ENCODE measurements at regions not wholly inside any gene's neighbourhood (a gene's known extent, or its start where the extent isn't known, plus 50 kb on each side); places are given as distances from the start of the nearest gene placed in this dataset.
"Not testable (repeated sequence)": the region's sequence is repeated elsewhere in the genome, so short reads cannot be mapped to it uniquely, and the experiment has no call there.

DNA sequence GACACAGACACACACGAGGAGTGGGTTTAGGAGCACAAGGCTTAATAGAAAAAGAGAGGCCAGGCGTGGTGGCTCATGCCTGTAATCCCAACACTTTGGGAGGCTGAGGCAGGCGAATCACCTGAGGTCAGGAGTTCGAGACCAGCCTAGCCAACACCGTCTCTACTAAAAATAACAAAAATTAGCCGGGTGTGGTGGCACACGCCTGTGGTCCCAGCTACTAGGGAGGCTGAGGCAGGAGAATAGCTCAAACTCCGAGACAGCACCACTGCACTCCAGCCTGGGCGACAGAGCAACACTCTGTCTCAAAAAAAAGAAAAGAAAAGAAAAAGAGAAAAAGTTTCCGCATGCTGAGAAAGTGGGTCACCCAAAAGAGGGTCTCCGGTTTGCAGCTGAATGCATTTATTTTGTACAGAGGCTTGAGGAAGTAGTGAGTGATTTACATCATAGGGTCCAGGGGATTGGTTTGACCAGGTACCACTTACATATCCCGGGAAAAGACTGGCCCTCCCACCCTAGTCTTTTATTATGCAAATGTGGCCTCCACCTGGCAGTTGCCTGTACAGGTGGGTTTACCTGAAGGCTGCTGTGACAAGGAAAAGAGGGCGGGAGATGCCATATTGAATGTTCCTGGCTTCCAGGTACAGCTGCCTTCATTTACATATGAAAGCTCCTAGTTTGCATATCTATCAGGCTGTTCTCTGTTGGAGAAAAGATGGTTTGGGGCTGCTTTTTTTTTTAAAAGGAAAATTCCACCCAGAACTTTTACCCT, 366.2 kb upstream of the GRAMD2B start:
- in situ Hi-C loops (cut with HindIII; ENCODE audit: low pct_unique_long_range_greater_than_20kb, low sequenced_read_pairs): no loop called here
- no peak for TF ChIP-seq JUND (IDR thresholded peaks at IDR 0.05; ENCODE audit: low read depth)
- DNase-seq (ENCODE audit: low read depth in 1 of 2, low spot score in 1 of 2): no peak

- DNase-seq (ENCODE audit: low read depth in 1 of 2, low spot score in 1 of 2); in situ Hi-C loops (cut with HindIII; ENCODE audit: low pct_unique_long_range_greater_than_20kb, low sequenced_read_pairs): not testable (repeated sequence)
Measured at GRCh38 chr5:126058392-126058791, 364.8 kb upstream of the GRAMD2B start.

DNA sequence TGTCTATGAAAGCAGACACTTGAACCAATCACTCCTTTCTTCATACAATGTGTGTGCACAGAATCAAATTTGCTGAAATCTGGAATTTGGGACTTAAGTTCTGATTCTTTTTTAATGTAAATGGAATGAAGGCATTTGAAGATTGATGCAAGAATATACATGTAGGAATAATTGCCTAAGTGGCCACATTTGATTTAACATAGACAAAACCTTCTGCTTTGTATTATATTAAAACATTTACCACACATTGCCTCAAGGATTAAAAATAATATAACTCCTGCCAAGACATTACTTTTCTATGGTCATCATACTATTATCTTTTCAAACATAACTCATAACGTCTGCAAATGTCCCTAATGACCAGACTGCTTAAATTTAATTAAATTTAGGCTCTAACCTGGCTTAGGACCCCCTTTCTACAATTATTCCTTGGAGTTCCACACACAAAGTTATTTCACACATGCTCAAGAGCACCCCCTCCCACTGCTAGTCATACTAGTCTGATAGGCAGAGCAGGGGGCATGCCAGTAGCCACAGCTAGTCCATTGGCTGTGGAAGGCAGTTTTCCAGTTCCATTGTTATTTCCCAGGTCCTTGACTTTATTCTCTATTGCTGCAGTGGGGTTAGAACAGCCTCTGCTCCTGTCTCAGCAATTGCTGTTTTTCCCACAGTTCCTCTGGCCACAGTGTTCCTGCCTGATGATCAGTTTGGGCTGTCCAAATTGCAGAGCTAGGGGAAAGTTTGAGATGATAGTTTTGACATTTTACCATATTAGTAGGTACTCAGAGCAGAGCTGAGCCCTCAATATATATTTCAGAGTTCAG, 360.6 kb upstream of the GRAMD2B start:
- no peak for DNase-seq (ENCODE audit: low read depth in 1 of 2, low spot score in 1 of 2)
- in situ Hi-C loops (cut with HindIII; ENCODE audit: low pct_unique_long_range_greater_than_20kb, low sequenced_read_pairs): no loop called here
- no peak for TF ChIP-seq JUND (IDR thresholded peaks at IDR 0.05; ENCODE audit: low read depth)

DNA sequence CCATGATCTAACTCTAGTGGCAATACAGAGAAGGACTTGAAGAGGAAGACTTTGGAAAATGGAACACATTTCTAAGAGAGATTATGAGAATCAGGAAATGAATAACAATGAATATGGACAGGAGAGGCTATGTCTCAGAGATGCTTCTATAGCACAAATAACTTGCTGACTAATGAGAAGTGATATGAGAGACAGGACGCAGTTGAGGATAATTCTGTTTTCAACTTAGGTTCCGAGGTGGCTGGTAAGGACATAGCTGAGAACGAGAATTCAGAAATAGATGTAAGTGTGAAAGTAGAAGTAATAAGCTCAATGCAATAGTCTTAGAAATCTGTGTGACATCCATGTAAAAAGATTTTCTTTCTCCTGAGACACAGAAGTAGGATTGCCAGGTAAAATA, 358.1 kb upstream of the GRAMD2B start:
- no peak for TF ChIP-seq JUND (IDR thresholded peaks at IDR 0.05; ENCODE audit: low read depth)
- no peak for DNase-seq (ENCODE audit: low read depth in 1 of 2, low spot score in 1 of 2)
- in situ Hi-C loops (cut with HindIII; ENCODE audit: low pct_unique_long_range_greater_than_20kb, low sequenced_read_pairs): no loop called here

- no peak for TF ChIP-seq JUND (IDR thresholded peaks at IDR 0.05; ENCODE audit: low read depth)
- in situ Hi-C loops (cut with HindIII; ENCODE audit: low pct_unique_long_range_greater_than_20kb, low sequenced_read_pairs): no loop called here
- no peak for DNase-seq (ENCODE audit: low read depth in 1 of 2, low spot score in 1 of 2)
Measured at GRCh38 chr5:126066836-126067235, 356.4 kb upstream of the GRAMD2B start.

GRCh38 chr5:126067404-126067803, 355.8 kb upstream of the GRAMD2B start:
- TF ChIP-seq JUND (IDR thresholded peaks at IDR 0.05; ENCODE audit: low read depth): no peak
- DNase-seq (ENCODE audit: low read depth in 1 of 2, low spot score in 1 of 2): no peak
- in situ Hi-C loops (cut with HindIII; ENCODE audit: low pct_unique_long_range_greater_than_20kb, low sequenced_read_pairs): no loop called here

- in situ Hi-C loops (cut with HindIII; ENCODE audit: low pct_unique_long_range_greater_than_20kb, low sequenced_read_pairs): no loop called here
- no peak for DNase-seq (ENCODE audit: low read depth in 1 of 2, low spot score in 1 of 2)
- no peak for TF ChIP-seq JUND (IDR thresholded peaks at IDR 0.05; ENCODE audit: low read depth)
Measured at GRCh38 chr5:126069329-126069728, 353.9 kb upstream of the GRAMD2B start.

DNA sequence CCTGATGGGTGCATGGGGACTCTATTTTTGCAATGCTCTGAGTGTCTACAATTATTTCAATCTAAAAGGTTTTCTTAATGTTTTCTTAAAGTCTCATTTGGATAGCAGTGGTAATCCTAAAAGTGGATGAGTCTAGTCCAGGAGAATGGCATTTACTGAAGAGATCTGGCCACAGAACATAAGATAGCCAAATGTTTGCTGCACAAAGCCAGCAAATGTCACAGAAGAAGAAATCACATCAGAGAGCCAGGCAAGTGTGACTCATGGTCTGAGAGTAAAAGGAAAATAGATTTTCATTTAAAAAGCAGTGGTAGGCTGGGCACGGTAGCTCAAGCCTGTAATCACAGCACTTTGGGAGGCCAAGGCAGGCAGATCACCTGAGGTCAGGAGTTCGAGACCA, 352.7 kb upstream of the GRAMD2B start:
- in situ Hi-C loops (cut with HindIII; ENCODE audit: low pct_unique_long_range_greater_than_20kb, low sequenced_read_pairs): no loop called here
- no peak for TF ChIP-seq JUND (IDR thresholded peaks at IDR 0.05; ENCODE audit: low read depth)
- no peak for DNase-seq (ENCODE audit: low read depth in 1 of 2, low spot score in 1 of 2)

- TF ChIP-seq JUND (IDR thresholded peaks at IDR 0.05; ENCODE audit: low read depth): no peak
- in situ Hi-C loops (cut with HindIII; ENCODE audit: low pct_unique_long_range_greater_than_20kb, low sequenced_read_pairs): no loop called here
- DNase-seq (ENCODE audit: low read depth in 1 of 2, low spot score in 1 of 2): no peak
Measured at GRCh38 chr5:126074538-126074937, 348.7 kb upstream of the GRAMD2B start.

GRCh38 chr5:126079266-126079665, 343.9 kb upstream of the GRAMD2B start:
- in situ Hi-C loops (cut with HindIII; ENCODE audit: low pct_unique_long_range_greater_than_20kb, low sequenced_read_pairs): no loop called here
- no peak for TF ChIP-seq JUND (IDR thresholded peaks at IDR 0.05; ENCODE audit: low read depth)
- DNase-seq (ENCODE audit: low read depth in 1 of 2, low spot score in 1 of 2): no peak

DNA sequence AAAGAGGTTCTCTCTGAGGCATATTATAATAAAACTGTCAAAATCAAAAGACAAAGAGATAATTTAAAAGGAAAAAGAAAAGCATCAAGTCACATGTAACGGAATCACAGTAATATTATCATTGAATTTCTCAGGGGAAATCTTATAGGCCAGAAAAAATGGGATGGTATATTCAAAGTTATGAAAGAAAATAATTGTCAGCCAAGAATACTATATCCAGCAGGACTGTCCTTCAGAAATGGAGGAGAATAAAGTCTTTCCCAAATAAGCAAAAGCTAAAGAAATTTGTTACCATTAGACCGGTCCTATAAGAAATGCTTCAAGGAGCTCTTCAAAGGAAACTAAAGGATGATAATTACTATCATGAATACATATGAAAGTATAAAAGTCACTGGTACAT, 342.0 kb upstream of the GRAMD2B start:
- DNase-seq (ENCODE audit: low read depth in 1 of 2, low spot score in 1 of 2): no peak
- in situ Hi-C loops (cut with HindIII; ENCODE audit: low pct_unique_long_range_greater_than_20kb, low sequenced_read_pairs): no loop called here
- no peak for TF ChIP-seq JUND (IDR thresholded peaks at IDR 0.05; ENCODE audit: low read depth)

GRCh38 chr5:126093041-126093440, 330.2 kb upstream of the GRAMD2B start:
- DNase-seq (ENCODE audit: low read depth in 1 of 2, low spot score in 1 of 2): no peak
- in situ Hi-C loops (cut with HindIII; ENCODE audit: low pct_unique_long_range_greater_than_20kb, low sequenced_read_pairs): no loop called here
- TF ChIP-seq JUND (IDR thresholded peaks at IDR 0.05; ENCODE audit: low read depth): no peak

DNA sequence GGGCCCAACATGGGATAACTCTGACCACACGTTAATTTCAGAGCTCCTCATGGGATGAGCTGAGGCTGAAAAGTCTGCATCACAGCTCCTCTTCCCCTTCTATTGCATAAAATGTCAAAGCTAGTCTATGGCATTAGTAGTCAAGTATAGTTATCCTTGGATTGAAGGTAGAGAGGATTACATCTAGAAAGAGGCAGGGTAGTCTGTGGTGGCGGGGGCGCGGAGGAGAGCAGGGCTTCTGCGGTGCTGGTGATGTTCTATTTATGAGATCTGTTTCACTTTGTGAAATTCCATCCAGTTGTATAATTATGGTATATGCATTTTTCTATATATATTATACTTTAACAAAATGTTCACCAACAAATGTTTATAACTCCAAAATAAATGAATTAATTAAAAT, 329.5 kb upstream of the GRAMD2B start:
- in situ Hi-C loops (cut with HindIII; ENCODE audit: low pct_unique_long_range_greater_than_20kb, low sequenced_read_pairs): no loop called here
- no peak for DNase-seq (ENCODE audit: low read depth in 1 of 2, low spot score in 1 of 2)
- no peak for TF ChIP-seq JUND (IDR thresholded peaks at IDR 0.05; ENCODE audit: low read depth)
